GM12874 (cell line): ENCODE measurements at regions not wholly inside any gene's neighbourhood (a gene's known extent, or its start where the extent isn't known, plus 50 kb on each side); places are given as distances from the start of the nearest gene placed in this dataset.

Source experiments
- CTCF ChIP-seq: IDR thresholded peaks from 2 replicates; pipeline ENCODE4 v1.5.1; 2011; ENCODE audit warnings: low read depth, mild to moderate bottlenecking, control low read depth, low read length, moderate library complexity; ENCODE audit not compliant: insufficient read depth

DNA sequence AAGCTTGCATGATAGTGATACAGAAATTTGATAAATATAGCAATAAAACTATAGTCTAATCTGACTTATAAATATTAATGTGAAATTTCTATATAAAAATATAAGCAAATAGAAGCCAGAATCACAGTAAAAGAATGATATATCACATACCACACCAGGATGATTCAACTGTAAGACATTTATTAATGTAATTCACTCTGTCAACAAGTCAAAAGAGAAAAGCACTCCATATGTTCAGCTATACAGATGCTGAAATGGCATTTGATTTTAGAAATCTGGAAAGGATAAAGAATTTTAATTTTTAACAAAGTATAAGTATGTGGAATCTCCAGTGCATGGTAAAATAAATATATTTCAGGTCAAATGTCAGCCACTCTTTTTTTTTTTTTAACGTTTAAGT lies 372.4 kb downstream of the KCNN2 start:
- TF ChIP-seq CTCF, result no peak

DNA sequence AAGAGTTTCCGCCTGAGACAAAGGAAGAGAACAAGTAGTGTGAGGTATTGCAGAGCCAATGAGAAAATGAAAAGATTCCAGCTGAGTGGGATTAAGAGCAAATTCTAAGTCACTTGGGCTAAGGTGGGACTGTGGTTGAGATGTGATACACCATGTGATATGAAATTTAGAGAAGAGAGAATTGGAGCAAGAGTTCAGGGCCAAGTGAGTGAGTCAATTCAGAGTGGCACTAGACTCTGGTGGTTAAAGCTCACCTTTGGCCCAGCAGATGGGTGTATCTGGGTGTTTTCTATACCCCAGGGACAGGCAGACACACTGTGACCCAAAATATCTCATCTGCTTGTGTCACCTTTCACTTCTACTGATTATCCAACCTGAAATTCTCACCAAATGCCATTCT lies 368.1 kb downstream of the KCNN2 start:
- no peak for TF ChIP-seq CTCF

DNA sequence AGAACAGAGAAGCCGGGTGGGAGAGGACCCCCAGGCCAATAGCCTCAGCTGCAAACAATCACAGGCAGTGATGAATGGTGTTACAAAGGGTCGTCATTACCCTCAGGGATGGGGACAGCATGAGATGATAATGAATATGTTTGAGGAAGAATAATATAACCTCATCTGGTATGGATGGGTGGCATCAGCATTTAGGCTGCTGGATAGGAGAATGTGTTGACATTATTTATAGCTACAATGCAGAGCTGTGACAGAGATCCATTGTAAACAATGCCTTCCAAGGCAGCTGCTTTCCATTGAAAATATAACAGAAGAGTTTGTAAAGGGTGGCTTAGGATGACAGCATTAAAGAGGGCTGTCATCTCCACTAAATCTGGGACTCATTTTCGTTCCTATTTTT lies 365.5 kb downstream of the KCNN2 start:
- TF ChIP-seq CTCF, result no peak

GRCh38 chr5:114726131-114726530 lies 364.3 kb downstream of the KCNN2 start:
- TF ChIP-seq CTCF, result no peak

DNA sequence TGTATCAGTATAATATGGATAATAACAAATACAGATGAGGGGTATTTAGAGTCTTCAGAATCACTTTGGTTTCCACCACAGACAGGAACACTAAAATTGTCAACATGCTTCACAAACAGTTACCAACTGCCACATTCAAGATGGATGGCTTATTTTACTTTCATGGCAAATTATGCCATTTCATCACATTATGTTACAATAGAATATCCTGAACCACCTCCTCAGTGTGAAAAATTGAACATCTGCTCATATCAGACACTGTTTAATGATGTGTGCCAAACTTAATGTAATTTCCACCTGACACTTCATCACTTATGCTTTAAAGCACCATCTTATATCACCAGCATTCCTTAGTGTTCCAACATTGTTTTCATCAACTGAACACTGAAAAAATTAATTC lies 357.4 kb downstream of the KCNN2 start:
- TF ChIP-seq CTCF, result no peak

DNA sequence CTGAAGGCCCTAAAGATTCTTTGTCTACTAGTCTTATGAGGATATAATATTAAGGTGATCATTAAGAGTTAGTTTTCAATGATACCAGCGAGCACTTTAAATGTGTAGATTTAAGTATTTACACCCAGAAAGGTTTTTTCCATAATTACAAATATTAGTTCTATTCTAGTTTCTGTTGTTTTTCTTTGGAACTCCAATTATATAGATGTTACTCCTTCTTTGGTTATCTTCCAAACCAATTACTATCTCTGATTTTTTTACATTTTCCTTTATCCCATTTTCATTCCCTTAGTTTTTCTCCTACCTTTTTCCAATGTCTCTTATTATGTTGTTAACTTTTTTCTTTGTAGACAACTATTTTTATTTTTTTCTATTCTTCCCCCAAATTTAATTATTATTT lies 355.1 kb downstream of the KCNN2 start:
- TF ChIP-seq CTCF, result no peak

DNA sequence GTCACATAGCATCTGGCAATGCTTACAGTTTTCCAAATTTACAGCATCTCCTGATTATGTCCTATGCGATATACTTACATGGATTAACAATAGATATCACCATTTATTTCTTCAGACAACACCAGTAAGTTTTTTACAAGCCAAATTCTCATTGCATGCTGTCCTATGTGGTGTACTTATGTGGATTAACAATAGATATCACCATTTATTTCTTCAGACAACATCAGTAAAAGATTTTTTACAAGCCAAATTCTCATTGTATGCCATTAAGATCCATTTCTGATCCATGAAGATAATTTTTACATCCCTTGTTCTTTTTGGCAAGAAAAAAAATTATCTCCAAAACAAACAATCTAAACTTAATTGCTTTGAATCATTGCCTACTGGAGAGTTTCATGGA lies 340.9 kb downstream of the KCNN2 start:
- TF ChIP-seq CTCF, result no peak

DNA sequence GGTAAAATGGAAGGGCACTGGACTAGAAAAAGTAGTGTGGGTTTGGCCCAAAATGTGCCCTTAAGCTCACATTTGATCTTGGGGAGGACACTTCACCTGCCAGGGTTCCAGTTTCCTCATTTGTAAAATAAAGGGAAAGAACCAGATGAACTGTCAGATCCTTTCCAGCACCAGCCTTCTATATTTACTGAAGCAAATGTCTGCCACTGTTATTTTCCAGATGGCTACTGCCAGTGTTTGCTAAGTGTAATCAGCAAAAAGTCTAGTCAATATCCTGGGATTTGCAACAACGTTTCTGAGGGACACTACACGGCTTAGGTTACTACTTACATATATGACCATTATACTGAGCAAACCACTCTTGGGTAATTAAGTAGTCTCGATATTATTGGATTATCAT lies 340.3 kb downstream of the KCNN2 start:
- TF ChIP-seq CTCF, result no peak
